Thyroid gland (tissue), 4 donors: ENCODE measurements at regions not wholly inside any gene's neighbourhood (a gene's known extent, or its start where the extent isn't known, plus 50 kb on each side); places are given as distances from the start of the nearest gene placed in this dataset.

ENCODE experiments used
- POLR2A ChIP-seq, 2 donors: fragments of 450-650 bp; IDR thresholded peaks; one replicate each; pipeline ENCODE4 v1.6.1; 2017; ENCODE audit warnings: antibody characterized with exemption in 2 of 2, mild to moderate bottlenecking in 2 of 2, moderate library complexity in 1 of 2
- TF ChIP-seq, protein P1 (sequence below), 6 experiments: fragments of 200-600 bp in 3 of 6; fragments of 450-650 bp in 3 of 6; sonication (generic) in 3 of 6; IDR thresholded peaks; one replicate each; pipeline ENCODE4 v1.5.1; 2016 to 2019; ENCODE audit warnings: antibody characterized with exemption in 6 of 6, mild to moderate bottlenecking in 2 of 6, inconsistent platforms in 1 of 6, moderate library complexity in 1 of 6

DNA sequence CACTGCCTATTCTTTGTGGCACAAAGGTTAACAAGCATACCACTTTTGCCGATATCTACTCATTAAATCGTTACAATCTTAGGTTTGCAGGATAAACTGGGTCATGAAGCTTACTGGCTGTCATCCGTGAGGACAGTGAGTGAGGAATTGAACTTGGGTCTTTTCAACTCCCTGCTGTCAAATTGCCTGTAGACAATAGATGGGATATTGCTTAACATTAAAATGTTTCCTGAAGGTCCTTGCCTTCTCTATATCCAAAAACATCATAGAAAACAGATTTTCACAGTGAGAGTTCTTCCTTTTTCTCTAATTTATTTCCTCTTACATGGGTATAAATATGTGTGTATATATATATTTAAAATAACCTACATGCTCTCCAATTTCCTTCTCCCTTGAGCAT lies 257.8 kb downstream of the LMO4 start:
- no peak for TF ChIP-seq POLR2A (IDR thresholded peaks at IDR 0.05)
- TF ChIP-seq, protein P1, sequence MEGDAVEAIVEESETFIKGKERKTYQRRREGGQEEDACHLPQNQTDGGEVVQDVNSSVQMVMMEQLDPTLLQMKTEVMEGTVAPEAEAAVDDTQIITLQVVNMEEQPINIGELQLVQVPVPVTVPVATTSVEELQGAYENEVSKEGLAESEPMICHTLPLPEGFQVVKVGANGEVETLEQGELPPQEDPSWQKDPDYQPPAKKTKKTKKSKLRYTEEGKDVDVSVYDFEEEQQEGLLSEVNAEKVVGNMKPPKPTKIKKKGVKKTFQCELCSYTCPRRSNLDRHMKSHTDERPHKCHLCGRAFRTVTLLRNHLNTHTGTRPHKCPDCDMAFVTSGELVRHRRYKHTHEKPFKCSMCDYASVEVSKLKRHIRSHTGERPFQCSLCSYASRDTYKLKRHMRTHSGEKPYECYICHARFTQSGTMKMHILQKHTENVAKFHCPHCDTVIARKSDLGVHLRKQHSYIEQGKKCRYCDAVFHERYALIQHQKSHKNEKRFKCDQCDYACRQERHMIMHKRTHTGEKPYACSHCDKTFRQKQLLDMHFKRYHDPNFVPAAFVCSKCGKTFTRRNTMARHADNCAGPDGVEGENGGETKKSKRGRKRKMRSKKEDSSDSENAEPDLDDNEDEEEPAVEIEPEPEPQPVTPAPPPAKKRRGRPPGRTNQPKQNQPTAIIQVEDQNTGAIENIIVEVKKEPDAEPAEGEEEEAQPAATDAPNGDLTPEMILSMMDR (IDR thresholded peaks at IDR 0.05) = no peak
